Mucosa of rectum (tissue), 2 donors: ENCODE measurements at regions not wholly inside any gene's neighbourhood (a gene's known extent, or its start where the extent isn't known, plus 50 kb on each side); places are given as distances from the start of the nearest gene placed in this dataset.

Experiments
- H3K27ac ChIP-seq, 2 donors: one replicate each; pipeline ENCODE4 v1.7.0; 2013; ENCODE audit warnings: inconsistent platforms in 2 of 2, low read depth in 2 of 2, low read length in 2 of 2
- H3K27me3 ChIP-seq, 2 donors: one replicate each; pipeline ENCODE4 v1.7.0; 2013; ENCODE audit warnings: low read length in 2 of 2; ENCODE audit not compliant: control insufficient read depth in 2 of 2, insufficient read depth in 2 of 2
- H3K36me3 ChIP-seq, 2 donors: one replicate each; pipeline ENCODE4 v1.7.0; 2013; ENCODE audit warnings: low read length in 2 of 2; ENCODE audit not compliant: control insufficient read depth in 2 of 2, insufficient read depth in 2 of 2
- H3K4me1 ChIP-seq, 2 donors: one replicate each; pipeline ENCODE4 v1.7.0; 2013; ENCODE audit warnings: low read length in 2 of 2, mild to moderate bottlenecking in 1 of 2; ENCODE audit not compliant: control insufficient read depth in 2 of 2, insufficient read depth in 2 of 2
- H3K4me3 ChIP-seq, 2 donors: one replicate each; pipeline ENCODE4 v1.7.0; 2013; ENCODE audit warnings: low read length in 2 of 2
- H3K9ac ChIP-seq, 2 donors: one replicate each; pipeline ENCODE4 v1.7.0; 2013; ENCODE audit warnings: low read length in 2 of 2, low read depth in 1 of 2, mild to moderate bottlenecking in 1 of 2
- H3K9me3 ChIP-seq, 2 donors: one replicate each; pipeline ENCODE4 v1.7.0; 2013; ENCODE audit warnings: low read length in 2 of 2; ENCODE audit not compliant: control insufficient read depth in 2 of 2
- donor health status: healthy.
- donor health status: Normal muscosa, but diverticular disease.

DNA sequence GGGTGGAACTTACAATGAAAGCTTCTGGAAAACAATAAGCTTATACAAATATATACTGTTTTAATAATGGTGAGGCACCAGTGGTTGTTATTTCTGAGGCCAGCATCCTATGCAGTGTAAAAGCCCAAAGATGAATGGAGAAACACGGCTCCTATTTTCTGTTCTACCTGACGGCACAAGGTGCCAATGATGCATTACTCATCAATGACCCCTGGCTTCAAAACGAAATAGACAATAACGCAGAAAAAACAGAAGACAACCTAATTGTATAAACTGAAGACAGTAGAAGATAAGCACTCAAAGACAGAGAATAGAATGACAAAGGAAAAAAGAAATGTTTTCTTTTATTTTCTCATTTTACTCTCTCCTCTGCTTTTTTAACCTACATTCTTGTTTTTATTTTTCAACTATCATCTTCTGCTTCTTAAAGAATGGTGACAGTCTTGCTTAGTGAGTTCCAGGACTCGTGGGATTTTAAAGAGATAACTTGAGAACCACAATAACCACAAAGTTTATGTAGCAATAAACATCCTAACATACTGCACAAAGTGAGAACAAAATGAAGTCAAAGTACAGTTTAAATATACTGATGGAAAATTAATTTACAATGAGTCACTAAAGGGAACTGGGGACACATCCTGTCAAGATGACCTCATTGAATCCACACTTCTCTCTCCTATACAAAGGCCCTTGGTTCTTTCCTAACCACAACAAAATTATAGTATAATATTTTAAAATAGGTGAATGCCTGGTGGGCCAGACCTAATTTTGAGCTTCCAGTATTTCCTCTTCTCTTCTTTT lies 169.8 kb downstream of the BTC start:
- Histone ChIP-seq H3K4me3 (no peak overlapping the region), H3K27ac (peak overlapping the region; percentile 20 to 68)

DNA sequence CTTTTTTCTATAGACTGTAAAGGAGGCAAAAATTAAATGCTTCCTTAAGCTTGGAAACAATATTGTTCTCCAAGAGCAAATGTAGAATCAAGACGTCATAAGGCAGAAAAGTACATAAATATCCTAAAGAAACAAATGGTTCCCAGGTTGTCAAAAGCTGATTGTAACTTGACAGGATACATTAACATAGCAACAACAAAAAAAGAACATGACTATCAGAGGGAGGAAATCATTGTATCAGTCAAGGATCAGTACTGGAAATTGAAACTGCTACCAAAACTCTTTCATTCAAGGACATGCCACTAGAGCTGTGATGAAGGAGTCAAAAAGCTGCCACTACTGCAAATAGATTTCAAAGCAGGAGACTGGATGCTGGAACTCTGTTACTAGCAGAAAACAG lies 168.3 kb downstream of the BTC start:
- Histone ChIP-seq H3K27me3 (no peaks in the 10 kb centered on the region), H3K9ac (no peak overlapping the region), H3K9me3 (no peaks in the 10 kb centered on the region), H3K27ac (no peak overlapping the region), H3K4me3 (no peak overlapping the region), H3K36me3 (no peaks in the 10 kb centered on the region), H3K4me1 (peaks cover 12 to 53% of the 10 kb centered on the region in 2 donors)

More for the DNA sequence above, 169.8 kb downstream of the BTC start:
- no peaks in the 10 kb centered on the region for H3K36me3 ChIP-seq
- peak overlapping the region in 1 of 2 donors; percentile 27 for H3K9ac ChIP-seq
- peaks cover 12 to 53% of the 10 kb centered on the region in 2 donors for H3K4me1 ChIP-seq
- no peaks in the 10 kb centered on the region for H3K27me3 ChIP-seq
- H3K9me3 ChIP-seq, result no peaks in the 10 kb centered on the region

DNA sequence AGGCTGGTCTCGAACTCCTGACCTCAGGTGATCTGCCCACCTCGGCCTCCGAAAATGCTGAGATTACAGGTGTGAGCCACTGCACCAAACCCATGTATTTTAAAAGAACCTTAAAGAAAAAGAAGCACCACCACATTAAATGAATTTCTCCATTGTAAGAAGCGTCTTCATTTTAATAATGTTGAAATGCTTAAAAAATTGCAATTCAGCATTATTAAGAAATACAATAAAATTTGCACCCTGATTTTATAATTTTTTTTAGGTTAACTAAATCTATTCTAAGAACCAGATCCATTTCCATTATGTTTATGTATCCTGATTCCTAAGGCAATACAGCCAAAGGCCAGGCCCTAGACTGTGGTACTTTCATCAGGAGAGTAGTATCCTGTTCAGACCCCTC lies 167.2 kb downstream of the BTC start:
- peak overlapping the region in 1 of 2 donors; percentile 18 for H3K9ac ChIP-seq
- no peak overlapping the region for H3K4me3 ChIP-seq
- H3K4me1 ChIP-seq, result peaks cover 12 to 53% of the 10 kb centered on the region in 2 donors
- H3K9me3 ChIP-seq, result no peaks in the 10 kb centered on the region
- peak overlapping the region; percentile 45 to 66 for H3K27ac ChIP-seq
- H3K27me3 ChIP-seq, result no peaks in the 10 kb centered on the region
- H3K36me3 ChIP-seq, result no peaks in the 10 kb centered on the region

DNA sequence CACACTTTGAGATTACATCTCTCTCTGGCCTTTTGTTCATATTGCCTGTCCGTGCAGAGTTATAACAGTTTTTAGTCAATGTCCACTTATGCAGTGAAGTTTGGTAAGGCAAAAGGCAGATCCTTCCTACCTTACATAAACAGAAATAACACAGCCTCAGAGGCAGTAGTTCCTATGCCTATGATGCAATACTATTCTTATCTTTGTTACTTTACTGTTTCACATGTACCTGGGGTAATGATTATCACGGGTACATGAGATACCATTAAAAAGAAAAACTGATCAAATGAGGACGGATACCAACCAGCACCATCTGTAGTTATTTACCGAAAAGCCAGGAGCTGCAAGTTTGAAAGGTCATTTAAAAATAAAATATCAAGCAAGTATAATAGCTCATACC lies 166.8 kb downstream of the BTC start:
- Histone ChIP-seq H3K4me3 (no peak overlapping the region), H3K27me3 (no peaks in the 10 kb centered on the region), H3K27ac (peak overlapping the region; percentile 45 to 66), H3K9ac (peak overlapping the region in 1 of 2 donors; percentile 18), H3K36me3 (no peaks in the 10 kb centered on the region), H3K4me1 (peaks cover 12 to 53% of the 10 kb centered on the region in 2 donors), H3K9me3 (no peaks in the 10 kb centered on the region)

DNA sequence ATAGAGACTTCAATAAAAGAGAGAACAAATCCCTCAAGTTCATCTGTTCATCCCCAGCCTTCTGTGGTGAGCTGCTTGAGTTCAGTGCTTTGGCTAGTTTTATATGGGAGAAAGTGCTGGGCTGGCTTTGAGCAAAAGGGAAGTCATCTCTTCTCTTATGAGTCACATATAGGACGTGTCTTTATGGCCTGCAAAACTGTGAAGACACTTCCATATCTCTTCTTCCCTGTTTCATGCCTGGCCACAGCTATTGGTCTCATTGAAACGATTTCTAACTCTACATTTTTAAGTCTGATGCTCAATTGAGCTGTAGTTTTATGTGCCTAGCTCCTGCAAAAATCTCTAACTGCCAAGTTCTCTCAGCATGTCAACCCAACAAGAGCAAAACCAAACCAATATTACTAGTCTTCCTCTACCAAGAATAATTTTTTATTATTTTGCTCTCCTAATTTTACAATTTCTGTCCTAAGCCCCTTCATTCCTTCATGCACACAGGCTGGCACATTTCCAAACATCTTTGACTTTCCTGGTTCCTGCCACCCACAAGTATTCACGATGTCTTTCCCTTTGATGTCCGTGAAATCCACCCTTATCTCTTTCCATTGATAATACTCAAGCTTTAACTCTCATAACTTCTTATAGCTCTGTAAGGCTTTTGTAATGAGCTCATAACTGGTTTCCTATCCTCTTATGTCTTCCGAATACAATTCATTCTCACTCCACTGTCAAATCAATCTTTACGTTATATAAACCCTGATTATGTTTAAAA lies 165.3 kb downstream of the BTC start:
- peaks cover 8 to 44% of the 10 kb centered on the region in 2 donors for H3K4me1 ChIP-seq
- H3K9ac ChIP-seq, result no peak overlapping the region
- no peaks in the 10 kb centered on the region for H3K9me3 ChIP-seq
- H3K27me3 ChIP-seq, result no peaks in the 10 kb centered on the region
- H3K4me3 ChIP-seq, result no peak overlapping the region
- peak overlapping the region in 1 of 2 donors; percentile 41 for H3K27ac ChIP-seq
- H3K36me3 ChIP-seq, result no peaks in the 10 kb centered on the region

DNA sequence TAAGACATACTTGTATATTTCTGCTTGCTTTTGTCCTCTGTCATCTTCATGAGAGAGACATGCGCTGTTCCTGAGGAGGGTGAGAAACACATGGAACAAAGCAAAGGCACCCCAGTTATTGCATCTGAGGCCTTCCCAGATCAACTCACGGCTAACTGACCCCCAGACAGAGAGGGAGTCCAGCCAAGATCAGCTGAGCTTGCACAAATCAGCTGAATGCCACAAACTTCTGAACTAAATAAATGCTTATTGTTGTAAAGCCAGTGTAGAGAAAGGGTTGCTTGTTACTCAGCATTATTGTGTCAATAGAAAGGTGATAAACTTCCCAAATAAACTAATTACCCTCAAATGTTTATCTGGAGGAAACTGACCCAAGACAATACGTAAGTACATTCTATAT lies 163.8 kb downstream of the BTC start:
- Histone ChIP-seq H3K9me3 (no peaks in the 10 kb centered on the region), H3K27ac (no peak overlapping the region), H3K27me3 (no peaks in the 10 kb centered on the region), H3K4me1 (peaks cover 5 to 32% of the 10 kb centered on the region in 2 donors), H3K9ac (no peak overlapping the region), H3K4me3 (no peak overlapping the region), H3K36me3 (no peaks in the 10 kb centered on the region)

DNA sequence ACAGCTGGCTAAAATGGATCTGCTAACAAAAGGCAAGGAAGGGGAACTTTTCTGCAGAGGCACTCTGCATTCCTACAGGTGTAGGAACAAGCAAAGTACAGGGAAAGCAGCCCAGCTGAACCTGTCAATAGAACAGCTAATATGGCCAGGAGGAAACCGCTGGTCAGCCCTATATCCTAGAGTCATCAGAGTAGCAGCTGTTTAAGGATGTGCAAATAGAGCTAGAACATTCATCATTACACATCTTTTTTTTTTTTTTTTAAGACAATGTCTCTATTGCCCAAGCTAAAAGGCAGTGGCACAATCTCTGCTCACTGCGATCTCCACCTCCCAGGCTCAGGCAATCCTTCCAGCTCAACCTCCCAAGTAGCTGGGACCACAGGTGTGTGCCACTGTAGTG lies 163.0 kb downstream of the BTC start:
- Histone ChIP-seq H3K9ac (no peak overlapping the region), H3K9me3 (no peaks in the 10 kb centered on the region), H3K27me3 (no peaks in the 10 kb centered on the region), H3K27ac (no peak overlapping the region), H3K4me1 (peaks cover 5 to 24% of the 10 kb centered on the region in 2 donors), H3K36me3 (no peaks in the 10 kb centered on the region), H3K4me3 (no peak overlapping the region)

DNA sequence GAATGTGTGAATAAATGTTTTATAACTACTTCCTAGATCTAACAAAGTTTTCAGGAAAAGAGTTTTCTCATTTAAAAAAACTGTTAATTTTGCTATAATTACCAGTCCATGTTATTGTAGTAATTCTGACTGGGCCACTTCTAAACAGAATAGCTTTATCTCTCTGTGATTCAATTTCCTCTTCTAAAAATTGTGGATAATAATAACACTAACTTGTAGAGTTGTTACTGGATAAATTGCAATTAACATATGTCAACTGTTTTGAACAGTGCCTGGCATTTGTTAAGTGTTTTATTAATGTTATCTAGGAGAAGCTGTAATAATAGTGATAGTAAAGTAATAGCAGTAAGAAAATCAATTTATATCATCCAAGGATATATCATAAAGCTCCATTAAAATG lies 162.3 kb downstream of the BTC start:
- H3K27ac ChIP-seq, result no peak overlapping the region
- H3K4me1 ChIP-seq, result peaks cover 5 to 19% of the 10 kb centered on the region in 2 donors
- H3K4me3 ChIP-seq, result no peak overlapping the region
- H3K9me3 ChIP-seq, result no peaks in the 10 kb centered on the region
- H3K36me3 ChIP-seq, result no peaks in the 10 kb centered on the region
- no peaks in the 10 kb centered on the region for H3K27me3 ChIP-seq
- no peak overlapping the region for H3K9ac ChIP-seq

DNA sequence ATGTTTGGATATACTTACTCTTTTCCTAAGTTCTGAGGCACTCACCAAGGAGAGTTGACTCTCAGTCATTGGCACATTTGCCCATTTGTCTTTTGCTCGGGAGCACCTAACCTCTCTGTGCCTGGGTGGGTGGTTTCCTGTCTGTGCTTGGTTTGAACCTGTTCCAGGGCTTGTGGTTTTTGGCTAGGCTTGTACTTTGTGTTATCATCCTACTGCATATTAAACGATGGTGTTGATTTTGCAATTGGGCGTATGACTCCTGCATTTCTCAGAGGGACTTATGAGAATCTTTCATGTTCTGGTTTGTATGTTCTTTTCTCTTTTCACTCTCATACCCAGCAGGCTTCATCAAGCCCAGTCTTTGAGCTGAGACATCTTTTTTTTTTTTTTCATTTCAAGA lies 161.7 kb downstream of the BTC start:
- H3K36me3 ChIP-seq, result no peaks in the 10 kb centered on the region
- H3K9ac ChIP-seq, result no peak overlapping the region
- H3K4me3 ChIP-seq, result no peak overlapping the region
- peaks cover 5 to 14% of the 10 kb centered on the region in 2 donors for H3K4me1 ChIP-seq
- no peak overlapping the region for H3K27ac ChIP-seq
- H3K9me3 ChIP-seq, result no peaks in the 10 kb centered on the region
- H3K27me3 ChIP-seq, result no peaks in the 10 kb centered on the region

DNA sequence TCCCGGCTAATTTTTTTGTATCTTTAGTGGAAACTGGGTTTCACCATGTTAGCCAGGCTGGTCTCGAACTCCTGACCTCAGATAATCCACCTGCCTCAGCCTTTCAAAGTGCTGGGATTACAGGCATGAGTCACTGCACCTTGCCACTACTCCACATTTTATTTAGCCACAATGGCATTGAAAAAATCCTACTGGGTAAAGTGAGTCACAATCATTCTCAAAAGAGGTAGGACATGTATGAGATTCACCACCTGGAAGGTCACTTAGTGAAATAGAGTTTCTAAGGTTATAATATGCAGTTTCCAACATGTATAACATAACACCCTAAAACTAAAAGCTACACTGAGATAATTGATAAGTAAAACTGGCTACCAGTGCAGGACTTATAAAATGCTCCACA lies 159.2 kb downstream of the BTC start:
- Histone ChIP-seq H3K27me3 (no peaks in the 10 kb centered on the region), H3K27ac (no peak overlapping the region)

More for the DNA sequence above, 159.2 kb downstream of the BTC start:
- no peaks in the 10 kb centered on the region for H3K9me3 ChIP-seq
- no peak overlapping the region for H3K9ac ChIP-seq
- no peak overlapping the region for H3K4me3 ChIP-seq
- H3K36me3 ChIP-seq, result no peaks in the 10 kb centered on the region
- no peaks in the 10 kb centered on the region for H3K4me1 ChIP-seq
